GM12878 (cell line): ENCODE measurements at regions not wholly inside any gene's neighbourhood (a gene's known extent, or its start where the extent isn't known, plus 50 kb on each side); places are given as distances from the start of the nearest gene placed in this dataset.

Experiments
- BHLHE40 ChIP-seq, 2 experiments: fragments of 450-650 bp in 1 of 2; IDR thresholded peaks; 2 replicates each; pipeline ENCODE4 v1.6.1; 2011 to 2017; ENCODE audit warnings: low read depth in 2 of 2, borderline replicate concordance in 1 of 2, improper control_type of control experiment in 1 of 2, low read length in 1 of 2, mild to moderate bottlenecking in 1 of 2
- CTCF ChIP-seq, 3 experiments: IDR thresholded peaks in 2 of 3; conservative IDR thresholded peaks in 1 of 3; 2 replicates each; pipeline ENCODE4 v1.5.1; 2011; ENCODE audit warnings: low read depth in 3 of 3, low read length in 3 of 3, mild to moderate bottlenecking in 3 of 3, control low read depth in 2 of 3, moderate library complexity in 2 of 3, inconsistent platforms in 1 of 3, mixed read lengths in 1 of 3; ENCODE audit not compliant: control insufficient read depth in 2 of 3, insufficient read depth in 1 of 3; ENCODE audit errors: extremely low read depth in 1 of 3
- EZH2 ChIP-seq: IDR thresholded peaks from 2 replicates; pipeline ENCODE4 v1.6.1; 2012; ENCODE audit warnings: low read depth, mild to moderate bottlenecking, control low read depth, inconsistent platforms, low read length, borderline replicate concordance; ENCODE audit not compliant: control insufficient read depth
- JUND ChIP-seq: IDR thresholded peaks from 2 replicates; pipeline ENCODE4 v1.6.1; 2012; ENCODE audit warnings: low read depth, mild to moderate bottlenecking, low read length, improper control_type of control experiment, moderate library complexity
- POLR2A ChIP-seq: IDR thresholded peaks from 2 replicates; pipeline ENCODE4 v1.6.1; 2011; ENCODE audit warnings: low read depth, mild to moderate bottlenecking, low read length
- POLR2AphosphoS5 ChIP-seq: IDR thresholded peaks from 2 replicates; pipeline ENCODE4 v1.6.1; 2011; ENCODE audit warnings: mild to moderate bottlenecking, low read length, inconsistent platforms
- REST ChIP-seq: IDR thresholded peaks from 2 replicates; pipeline ENCODE4 v1.6.1; 2012; ENCODE audit warnings: mild to moderate bottlenecking, low read depth, low read length
- SKIL ChIP-seq: fragments of 450-650 bp; IDR thresholded peaks from 2 replicates; pipeline ENCODE4 v1.6.1; 2017; ENCODE audit warnings: mild to moderate bottlenecking, low read depth, inconsistent platforms; ENCODE audit not compliant: poor library complexity, severe bottlenecking
- SRF ChIP-seq, 2 experiments: IDR thresholded peaks; 2 replicates each; pipeline ENCODE4 v1.6.1; 2011; ENCODE audit warnings: low read depth in 2 of 2, low read length in 2 of 2, mild to moderate bottlenecking in 1 of 2, moderate library complexity in 1 of 2
- TF ChIP-seq, protein P1 (sequence below): fragments of 450-650 bp; formaldehyde crosslinking; IDR thresholded peaks from 2 replicates; pipeline ENCODE4 v1.4.0; 2020; ENCODE audit warnings: mild to moderate bottlenecking, moderate library complexity

DNA sequence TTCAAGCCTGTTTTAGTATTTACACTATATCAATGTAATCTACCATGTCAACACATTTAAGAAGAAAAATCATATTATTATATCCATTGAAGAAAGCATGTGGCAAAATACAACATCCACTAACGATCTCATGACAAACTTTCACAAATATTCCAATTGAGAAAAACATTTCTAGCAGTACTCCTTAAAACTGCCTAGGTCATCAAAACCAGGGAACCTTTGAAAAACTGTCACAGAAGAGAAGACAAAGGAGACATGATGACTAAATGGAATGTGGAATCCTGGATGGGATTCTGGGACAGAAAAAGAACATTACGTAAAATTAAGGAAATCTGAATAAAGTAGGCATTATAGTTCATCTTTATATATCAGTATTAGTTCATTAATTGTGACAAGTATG is 1091.3 kb upstream of the CDH6 start:
- TF ChIP-seq JUND (no peak), POLR2A (no peak), SRF (IDR thresholded peaks at IDR 0.05; ENCODE audit: low read depth in 2 of 2, low read length in 2 of 2) (no peak), CTCF (IDR thresholded peaks at IDR 0.05 in 2 of 3, conservative IDR thresholded peaks at IDR 0.05 in 1 of 3; ENCODE audit: control insufficient read depth in 2 of 3, extremely low read depth in 1 of 3, insufficient read depth in 1 of 3, low read depth in 3 of 3, low read length in 3 of 3) (no peak), EZH2 (no peak), BHLHE40 (IDR thresholded peaks at IDR 0.05; ENCODE audit: borderline replicate concordance in 1 of 2, low read depth in 2 of 2, low read length in 1 of 2) (no peak), SKIL (no peak), POLR2AphosphoS5 (no peak), REST (no peak)
- TF ChIP-seq, protein P1, sequence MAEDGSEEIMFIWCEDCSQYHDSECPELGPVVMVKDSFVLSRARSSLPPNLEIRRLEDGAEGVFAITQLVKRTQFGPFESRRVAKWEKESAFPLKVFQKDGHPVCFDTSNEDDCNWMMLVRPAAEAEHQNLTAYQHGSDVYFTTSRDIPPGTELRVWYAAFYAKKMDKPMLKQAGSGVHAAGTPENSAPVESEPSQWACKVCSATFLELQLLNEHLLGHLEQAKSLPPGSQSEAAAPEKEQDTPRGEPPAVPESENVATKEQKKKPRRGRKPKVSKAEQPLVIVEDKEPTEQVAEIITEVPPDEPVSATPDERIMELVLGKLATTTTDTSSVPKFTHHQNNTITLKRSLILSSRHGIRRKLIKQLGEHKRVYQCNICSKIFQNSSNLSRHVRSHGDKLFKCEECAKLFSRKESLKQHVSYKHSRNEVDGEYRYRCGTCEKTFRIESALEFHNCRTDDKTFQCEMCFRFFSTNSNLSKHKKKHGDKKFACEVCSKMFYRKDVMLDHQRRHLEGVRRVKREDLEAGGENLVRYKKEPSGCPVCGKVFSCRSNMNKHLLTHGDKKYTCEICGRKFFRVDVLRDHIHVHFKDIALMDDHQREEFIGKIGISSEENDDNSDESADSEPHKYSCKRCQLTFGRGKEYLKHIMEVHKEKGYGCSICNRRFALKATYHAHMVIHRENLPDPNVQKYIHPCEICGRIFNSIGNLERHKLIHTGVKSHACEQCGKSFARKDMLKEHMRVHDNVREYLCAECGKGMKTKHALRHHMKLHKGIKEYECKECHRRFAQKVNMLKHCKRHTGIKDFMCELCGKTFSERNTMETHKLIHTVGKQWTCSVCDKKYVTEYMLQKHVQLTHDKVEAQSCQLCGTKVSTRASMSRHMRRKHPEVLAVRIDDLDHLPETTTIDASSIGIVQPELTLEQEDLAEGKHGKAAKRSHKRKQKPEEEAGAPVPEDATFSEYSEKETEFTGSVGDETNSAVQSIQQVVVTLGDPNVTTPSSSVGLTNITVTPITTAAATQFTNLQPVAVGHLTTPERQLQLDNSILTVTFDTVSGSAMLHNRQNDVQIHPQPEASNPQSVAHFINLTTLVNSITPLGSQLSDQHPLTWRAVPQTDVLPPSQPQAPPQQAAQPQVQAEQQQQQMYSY (CRISPR knock-in tag) = no peak
